Esophagus (tissue), 2 donors: ENCODE measurements at regions not wholly inside any gene's neighbourhood (a gene's known extent, or its start where the extent isn't known, plus 50 kb on each side); places are given as distances from the start of the nearest gene placed in this dataset.
A peak's percentile ranks its signal among the peaks of the same experiment; 100 is the strongest.
"Not testable (repeated sequence)": the region's sequence is repeated elsewhere in the genome, so short reads cannot be mapped to it uniquely, and the experiment has no call there.

Source experiments
- H3K27ac ChIP-seq, 2 donors: one replicate each; pipeline ENCODE4 v1.5.1; 2013; ENCODE audit warnings: low read depth in 2 of 2, mild to moderate bottlenecking in 2 of 2, inconsistent platforms in 1 of 2, low read length in 1 of 2, moderate library complexity in 1 of 2
- H3K27me3 ChIP-seq, 2 donors: one replicate each; pipeline ENCODE4 v1.6.1; 2013; ENCODE audit warnings: low read length in 2 of 2, control low read depth in 1 of 2, mild to moderate bottlenecking in 1 of 2; ENCODE audit not compliant: insufficient read depth in 2 of 2, control insufficient read depth in 1 of 2
- H3K36me3 ChIP-seq, 2 donors: one replicate each; pipeline ENCODE4 v1.6.1; 2013; ENCODE audit warnings: low read length in 1 of 2; ENCODE audit not compliant: control insufficient read depth in 2 of 2, insufficient read depth in 2 of 2
- H3K4me1 ChIP-seq, 2 donors: one replicate each; pipeline ENCODE4 v1.6.1; 2013; ENCODE audit warnings: low read length in 1 of 2; ENCODE audit not compliant: control insufficient read depth in 2 of 2, insufficient read depth in 2 of 2
- H3K4me3 ChIP-seq, 2 donors: one replicate each; pipeline ENCODE4 v1.5.1; 2013; ENCODE audit warnings: low read length in 2 of 2, mild to moderate bottlenecking in 2 of 2, low read depth in 1 of 2, moderate library complexity in 1 of 2
- H3K9me3 ChIP-seq, 2 donors: one replicate each; pipeline ENCODE4 v1.6.1; 2013; ENCODE audit warnings: mild to moderate bottlenecking in 2 of 2, low read depth in 1 of 2, low read length in 1 of 2, moderate library complexity in 1 of 2; ENCODE audit not compliant: control insufficient read depth in 2 of 2, insufficient read depth in 1 of 2
- WGBS, 2 donors: extraction: QIAGEN DNeasy Blood & Tissue Kit; methylation state at CpG; one replicate each; pipeline ENCODE4 v1.1.7; 2013; 5-methylcytosine and 5-hydroxymethylcytosine counted together
- donor health status: healthy with polysubstance abuse.
- donor health status: Bipolar disorder and iron deficiency.

DNA sequence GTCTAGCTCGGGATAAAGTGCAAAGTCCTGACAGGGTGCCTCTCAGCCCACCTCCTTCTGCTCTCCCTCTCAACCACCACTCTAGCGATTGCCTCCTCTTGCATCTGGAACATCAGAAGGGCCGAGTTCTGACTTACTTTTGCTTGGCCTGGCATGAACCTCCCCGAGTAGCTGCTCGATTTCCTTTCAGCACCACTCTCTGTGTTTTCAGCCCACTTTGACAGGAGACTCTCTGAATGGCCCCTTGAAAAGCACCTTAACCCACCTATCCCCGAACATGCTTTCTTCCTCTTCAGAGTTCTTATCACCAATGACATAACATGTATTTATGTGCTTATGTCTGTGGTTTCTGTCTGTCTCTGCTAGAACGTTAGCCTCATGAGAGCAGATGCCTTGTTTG, 225.8 kb upstream of the RUNX1 start:
- Histone ChIP-seq H3K4me1 (peaks cover 0 to 4% of the 10 kb centered on the region in 2 donors), H3K36me3 (no peaks in the 10 kb centered on the region), H3K9me3 (no peaks in the 10 kb centered on the region), H3K4me3 (no peak overlapping the region), H3K27me3 (no peaks in the 10 kb centered on the region), H3K27ac (no peak overlapping the region)
- WGBS, 2 donors = 77 to 85% methylated on average over 7 of the region's 7 CpGs

GRCh38 chr21:35274090-35274489, 225.0 kb upstream of the RUNX1 start:
- no peaks in the 10 kb centered on the region for H3K36me3 ChIP-seq
- H3K4me3 ChIP-seq = no peak overlapping the region
- no peaks in the 10 kb centered on the region for H3K9me3 ChIP-seq
- no peaks in the 10 kb centered on the region for H3K27me3 ChIP-seq
- 53 to 64% methylated on average over 2 of the region's 2 CpGs for WGBS, 2 donors
- H3K4me1 ChIP-seq = peaks cover 0 to 4% of the 10 kb centered on the region in 2 donors
- H3K27ac ChIP-seq = peak overlapping the region; percentile 18 to 69

DNA sequence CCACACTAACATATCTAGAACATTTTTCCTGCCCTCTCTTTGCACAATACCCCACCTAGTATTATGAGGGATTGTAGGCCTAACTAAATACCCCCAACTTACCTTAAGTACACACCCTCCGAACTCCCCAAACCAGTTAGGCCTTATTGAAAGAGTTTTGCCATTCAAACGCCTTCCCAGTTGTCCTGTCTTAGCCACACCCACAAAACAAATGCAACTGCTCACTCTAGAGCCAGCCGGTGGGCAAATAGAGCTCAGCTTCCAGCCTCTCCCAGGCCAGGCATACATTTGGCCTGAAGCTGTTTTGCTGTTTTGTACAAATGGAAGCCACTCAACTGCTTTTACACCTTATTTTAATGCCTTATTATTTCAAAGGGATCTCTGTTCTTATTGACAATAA, 224.2 kb upstream of the RUNX1 start:
- no peak overlapping the region for H3K4me3 ChIP-seq
- no peaks in the 10 kb centered on the region for H3K36me3 ChIP-seq
- 40 to 52% methylated on average over 3 of the region's 3 CpGs for WGBS, 2 donors
- H3K27ac ChIP-seq = peak overlapping the region; percentile 11 to 55
- peaks cover 0 to 4% of the 10 kb centered on the region in 2 donors for H3K4me1 ChIP-seq
- no peaks in the 10 kb centered on the region for H3K9me3 ChIP-seq
- H3K27me3 ChIP-seq = no peaks in the 10 kb centered on the region

DNA sequence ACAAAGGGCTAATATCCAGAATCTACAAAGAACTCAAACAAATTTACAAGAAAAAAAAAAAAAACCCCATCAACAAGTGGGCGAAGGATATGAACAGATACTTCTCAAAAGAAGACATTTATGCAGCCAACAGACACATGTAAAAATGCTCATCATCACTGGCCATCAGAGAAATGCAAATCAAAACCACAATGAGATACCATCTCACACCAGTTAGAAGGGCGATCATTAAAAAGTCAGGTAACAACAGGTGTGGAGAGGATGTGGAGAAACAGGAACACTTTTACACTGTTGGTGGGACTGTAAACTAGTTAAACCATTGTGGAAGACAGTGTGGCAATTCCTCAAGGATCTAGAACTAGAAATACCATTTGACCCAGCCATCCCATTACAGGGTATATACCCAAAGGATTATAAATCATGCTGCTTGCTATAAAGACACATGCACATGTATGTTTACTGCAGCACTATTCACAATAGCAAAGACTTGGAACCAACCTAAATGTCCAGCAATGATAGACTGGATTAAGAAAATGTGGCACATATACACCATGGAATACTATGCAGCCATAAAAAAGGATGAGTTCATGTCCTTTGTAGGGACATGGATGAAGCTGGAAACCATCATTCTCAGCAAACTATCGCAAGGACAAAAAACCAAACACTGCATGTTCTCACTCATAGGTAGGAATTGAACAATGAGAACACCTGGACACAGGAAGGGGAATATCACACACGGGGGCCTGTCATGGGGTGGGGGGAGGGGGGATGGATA, 222.4 kb upstream of the RUNX1 start:
- not testable (repeated sequence) for H3K9me3 ChIP-seq, H3K4me3 ChIP-seq, H3K36me3 ChIP-seq, H3K4me1 ChIP-seq, H3K27ac ChIP-seq, H3K27me3 ChIP-seq
- 93 to 94% methylated on average over 3 of the region's 4 CpGs for WGBS, 2 donors

DNA sequence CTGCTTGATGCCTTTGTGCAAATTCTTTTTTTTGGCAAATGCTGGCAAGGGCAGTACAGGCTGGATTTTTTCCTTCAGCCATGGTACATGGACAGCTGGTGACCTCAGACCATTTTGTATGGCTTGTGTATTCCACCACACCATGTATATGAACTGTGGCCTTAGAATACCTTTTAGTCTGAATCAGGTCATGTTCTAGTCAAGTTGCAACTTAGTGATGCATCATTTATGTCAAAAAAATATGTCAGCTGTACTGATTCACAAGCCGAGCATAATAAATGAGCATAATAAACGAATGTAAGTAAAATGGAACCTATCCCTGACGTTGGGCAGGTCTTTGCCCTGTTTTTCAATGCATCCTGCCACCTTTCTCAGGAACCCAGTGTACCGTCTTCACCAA, 219.7 kb upstream of the RUNX1 start:
- Histone ChIP-seq H3K9me3 (no peaks in the 10 kb centered on the region), H3K27ac (peak overlapping the region in 1 of 2 donors; percentile 37), H3K4me1 (peaks cover 0 to 7% of the 10 kb centered on the region in 2 donors), H3K27me3 (no peaks in the 10 kb centered on the region), H3K36me3 (no peaks in the 10 kb centered on the region), H3K4me3 (no peak overlapping the region)
- 51 to 59% methylated on average over 4 of the region's 4 CpGs for WGBS, 2 donors

GRCh38 chr21:35268261-35268660, 219.2 kb upstream of the RUNX1 start:
- H3K4me1 ChIP-seq = peaks cover 0 to 7% of the 10 kb centered on the region in 2 donors
- no peaks in the 10 kb centered on the region for H3K27me3 ChIP-seq
- no peaks in the 10 kb centered on the region for H3K36me3 ChIP-seq
- WGBS, 2 donors = 89 to 92% methylated on average over 1 of the region's 1 CpG
- no peak overlapping the region for H3K27ac ChIP-seq
- no peak overlapping the region for H3K4me3 ChIP-seq
- H3K9me3 ChIP-seq = no peaks in the 10 kb centered on the region

GRCh38 chr21:35266546-35266945, 217.4 kb upstream of the RUNX1 start:
- 53 to 80% methylated on average over 3 of the region's 3 CpGs for WGBS, 2 donors
- Histone ChIP-seq H3K36me3 (no peaks in the 10 kb centered on the region), H3K4me1 (peaks cover 0 to 3% of the 10 kb centered on the region in 2 donors), H3K27ac (peak overlapping the region; percentile 81 to 85), H3K27me3 (no peaks in the 10 kb centered on the region), H3K9me3 (no peaks in the 10 kb centered on the region), H3K4me3 (no peak overlapping the region)

DNA sequence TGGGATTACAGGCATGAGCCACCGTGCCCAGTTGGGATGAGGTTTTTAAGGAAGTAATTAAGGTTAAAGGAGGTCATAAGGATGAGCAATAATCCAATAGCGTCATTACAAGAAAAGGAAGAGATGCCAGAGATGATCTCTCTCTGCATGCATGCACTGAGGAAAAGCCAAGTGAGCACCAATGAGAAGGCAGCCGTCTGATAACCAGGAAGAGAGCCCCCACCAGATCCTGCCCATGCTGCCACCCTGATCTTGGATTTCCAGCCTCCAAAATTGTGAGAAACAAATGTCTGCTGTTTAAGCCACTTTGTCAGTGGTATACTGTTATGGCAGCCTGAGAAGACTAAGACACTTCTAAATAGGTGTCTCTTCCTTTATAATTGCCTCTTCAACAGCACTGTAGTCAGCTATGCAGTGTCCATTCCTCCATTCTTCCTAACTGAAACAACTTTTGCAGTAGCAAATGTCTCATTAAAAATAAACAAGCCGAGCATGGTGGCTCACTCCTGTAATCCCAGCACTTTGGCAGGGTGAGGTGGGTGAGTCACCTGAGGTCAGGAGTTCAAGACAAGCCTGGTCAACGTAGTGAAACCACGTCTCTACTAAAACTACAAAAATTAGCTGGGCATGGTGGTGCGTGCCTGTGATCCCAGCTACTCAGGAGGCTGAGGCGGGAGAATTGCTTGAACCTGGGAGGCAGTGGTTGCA, 216.2 kb upstream of the RUNX1 start:
- no peaks in the 10 kb centered on the region for H3K36me3 ChIP-seq
- no peak overlapping the region for H3K4me3 ChIP-seq
- H3K27ac ChIP-seq = peak overlapping the region; percentile 84
- no peaks in the 10 kb centered on the region for H3K9me3 ChIP-seq
- WGBS, 2 donors = 49 to 57% methylated on average over 8 of the region's 8 CpGs
- H3K4me1 ChIP-seq = peaks cover 0 to 3% of the 10 kb centered on the region in 2 donors
- no peaks in the 10 kb centered on the region for H3K27me3 ChIP-seq

GRCh38 chr21:35259457-35259856, 210.4 kb upstream of the RUNX1 start:
- WGBS, 2 donors = 46 to 65% methylated on average over 2 of the region's 2 CpGs
- no peaks in the 10 kb centered on the region for H3K4me1 ChIP-seq
- no peaks in the 10 kb centered on the region for H3K27me3 ChIP-seq
- H3K27ac ChIP-seq = peak overlapping the region in 1 of 2 donors; percentile 29
- H3K4me3 ChIP-seq = no peak overlapping the region
- H3K36me3 ChIP-seq = no peaks in the 10 kb centered on the region
- no peaks in the 10 kb centered on the region for H3K9me3 ChIP-seq

GRCh38 chr21:35258521-35258920, 209.4 kb upstream of the RUNX1 start:
- 78 to 88% methylated on average over 6 of the region's 6 CpGs for WGBS, 2 donors
- no peaks in the 10 kb centered on the region for H3K9me3 ChIP-seq
- no peaks in the 10 kb centered on the region for H3K27me3 ChIP-seq
- no peaks in the 10 kb centered on the region for H3K36me3 ChIP-seq
- H3K27ac ChIP-seq = no peak overlapping the region
- H3K4me3 ChIP-seq = no peak overlapping the region
- H3K4me1 ChIP-seq = no peaks in the 10 kb centered on the region
